H9 (cell line): ENCODE measurements at regions not wholly inside any gene's neighbourhood (a gene's known extent, or its start where the extent isn't known, plus 50 kb on each side); places are given as distances from the start of the nearest gene placed in this dataset.

Source experiments
- DNase-seq: peaks from one replicate; pipeline ENCODE4 v3.0.0-alpha.2; 2017
- H2AFZ ChIP-seq: one replicate; pipeline ENCODE4 v1.6.1; 2013; ENCODE audit warnings: mild to moderate bottlenecking, low read length, control low read depth, moderate library complexity
- H2AK5ac ChIP-seq: 2 replicates; pipeline ENCODE4 v1.6.1; 2013; ENCODE audit warnings: low read length, control low read depth, mixed read lengths; ENCODE audit not compliant: insufficient read length
- H2BK120ac ChIP-seq: one replicate; pipeline ENCODE4 v1.6.1; 2013; ENCODE audit warnings: low read depth, mild to moderate bottlenecking, low read length, control low read depth, inconsistent platforms; ENCODE audit not compliant: poor library complexity, severe bottlenecking
- H2BK12ac ChIP-seq: 2 replicates; pipeline ENCODE4 v1.6.1; 2013; ENCODE audit warnings: low read length, control low read depth, mixed read lengths, low read depth; ENCODE audit not compliant: insufficient read length
- H2BK15ac ChIP-seq: 2 replicates; pipeline ENCODE4 v1.6.1; 2013; ENCODE audit warnings: low read depth, low read length, control low read depth
- H2BK20ac ChIP-seq: one replicate; pipeline ENCODE4 v1.6.1; 2013; ENCODE audit warnings: low read depth, mild to moderate bottlenecking, low read length, control low read depth, inconsistent platforms; ENCODE audit not compliant: poor library complexity, severe bottlenecking
- H2BK5ac ChIP-seq: 2 replicates; pipeline ENCODE4 v1.6.1; 2013; ENCODE audit warnings: low read length, control low read depth, mixed read lengths; ENCODE audit not compliant: insufficient read length
- H3K14ac ChIP-seq: 2 replicates; pipeline ENCODE4 v1.6.1; 2013; ENCODE audit warnings: low read length, control low read depth; ENCODE audit not compliant: insufficient read depth
- H3K18ac ChIP-seq: 2 replicates; pipeline ENCODE4 v1.6.1; 2013; ENCODE audit warnings: low read depth, mild to moderate bottlenecking, mixed read lengths, low read length, control low read depth; ENCODE audit not compliant: insufficient read length
- H3K23ac ChIP-seq: 2 replicates; pipeline ENCODE4 v1.6.1; 2013; ENCODE audit warnings: low read length, control low read depth, mixed read lengths, low read depth; ENCODE audit not compliant: insufficient read length
- H3K23me2 ChIP-seq: 2 replicates; pipeline ENCODE4 v1.6.1; 2013; ENCODE audit warnings: low read depth, mild to moderate bottlenecking, mixed read lengths, low read length, control low read depth; ENCODE audit not compliant: insufficient read length, poor library complexity, severe bottlenecking
- H3K27ac ChIP-seq: 2 replicates; pipeline ENCODE4 v1.5.1; 2013; ENCODE audit warnings: low read length, control low read depth, mixed read lengths, low read depth; ENCODE audit not compliant: insufficient read length
- H3K27me3 ChIP-seq: 2 replicates; pipeline ENCODE4 v1.6.1; 2013; ENCODE audit warnings: low read length, control low read depth, inconsistent platforms; ENCODE audit not compliant: insufficient read depth
- H3K4ac ChIP-seq: 2 replicates; pipeline ENCODE4 v1.6.1; 2013; ENCODE audit warnings: low read depth, mild to moderate bottlenecking, control low read depth, inconsistent platforms, low read length, moderate library complexity
- H3K4me1 ChIP-seq: 2 replicates; pipeline ENCODE4 v1.6.1; 2013; ENCODE audit warnings: low read length, control low read depth, inconsistent platforms; ENCODE audit not compliant: insufficient read depth
- H3K4me2 ChIP-seq: 2 replicates; pipeline ENCODE4 v1.6.1; 2013; ENCODE audit warnings: low read length, control low read depth, mixed read lengths; ENCODE audit not compliant: insufficient read length, insufficient read depth
- H3K56ac ChIP-seq: 2 replicates; pipeline ENCODE4 v1.6.1; 2013; ENCODE audit warnings: low read depth, mild to moderate bottlenecking, mixed read lengths, low read length, control low read depth; ENCODE audit not compliant: insufficient read length
- H3K79me1 ChIP-seq: 2 replicates; pipeline ENCODE4 v1.6.1; 2013; ENCODE audit warnings: low read depth, mild to moderate bottlenecking, moderate library complexity, low read length, control low read depth, inconsistent platforms; ENCODE audit not compliant: insufficient read depth, poor library complexity, severe bottlenecking
- H3K79me2 ChIP-seq: 2 replicates; pipeline ENCODE4 v1.6.1; 2013; ENCODE audit warnings: low read length, control low read depth, inconsistent platforms; ENCODE audit not compliant: insufficient read depth
- H3K9ac ChIP-seq: 2 replicates; pipeline ENCODE4 v1.6.1; 2013; ENCODE audit warnings: low read length, control low read depth, mixed read lengths; ENCODE audit not compliant: insufficient read length; ENCODE audit errors: extremely low read depth
- H3K9me3 ChIP-seq: one replicate; pipeline ENCODE4 v1.6.1; 2013; ENCODE audit warnings: low read depth, low read length, inconsistent platforms; ENCODE audit not compliant: control insufficient read depth
- H3T11ph ChIP-seq: one replicate; pipeline ENCODE4 v1.6.1; 2013; ENCODE audit warnings: mild to moderate bottlenecking, low read length, control low read depth, inconsistent platforms
- H4K20me1 ChIP-seq: one replicate; pipeline ENCODE4 v1.6.1; 2013; ENCODE audit not compliant: control insufficient read depth, insufficient read length, insufficient read depth
- H4K5ac ChIP-seq: 2 replicates; pipeline ENCODE4 v1.6.1; 2013; ENCODE audit warnings: low read depth, mild to moderate bottlenecking, mixed read lengths, low read length, control low read depth; ENCODE audit not compliant: insufficient read length
- H4K8ac ChIP-seq: replicated peaks from 2 replicates; pipeline ENCODE4 v1.6.1; 2013; ENCODE audit warnings: low read length, control low read depth, mixed read lengths, low read depth; ENCODE audit not compliant: insufficient read length
- H4K91ac ChIP-seq: 2 replicates; pipeline ENCODE4 v1.6.1; 2013; ENCODE audit warnings: low read depth, mild to moderate bottlenecking, moderate library complexity, mixed read lengths, low read length, control low read depth; ENCODE audit not compliant: insufficient read length
- H3K27ac Mint-ChIP-seq, 3 experiments: 2 replicates in 2 of 3; 3 replicates in 1 of 3; pipeline ENCODE4 v1.8.0; 2020 to 2021; ENCODE audit warnings: mixed read lengths in 3 of 3, mild to moderate bottlenecking in 1 of 3, moderate library complexity in 1 of 3
- H3K27me3 Mint-ChIP-seq: 2 replicates; pipeline ENCODE4 v1.8.0; 2021; ENCODE audit warnings: low read depth, mild to moderate bottlenecking, moderate library complexity, mixed read lengths
- H3K36me3 Mint-ChIP-seq, 3 experiments: 2 replicates in 2 of 3; 3 replicates in 1 of 3; pipeline ENCODE4 v1.8.0; 2020 to 2021; ENCODE audit warnings: low read depth in 3 of 3, mixed read lengths in 3 of 3; ENCODE audit not compliant: insufficient read depth in 1 of 3
- H3K4me1 Mint-ChIP-seq, 2 experiments: 2 replicates each; pipeline ENCODE4 v1.8.0; 2020; ENCODE audit warnings: mixed read lengths in 2 of 2
- H3K4me3 Mint-ChIP-seq, 2 experiments: 2 replicates in 1 of 2; 3 replicates in 1 of 2; pipeline ENCODE4 v1.8.0; 2020 to 2021; ENCODE audit warnings: mild to moderate bottlenecking in 2 of 2, mixed read lengths in 2 of 2, moderate library complexity in 1 of 2
- H3K9me3 Mint-ChIP-seq, 2 experiments: 2 replicates in 1 of 2; 3 replicates in 1 of 2; pipeline ENCODE4 v1.8.0; 2020; ENCODE audit warnings: mild to moderate bottlenecking in 2 of 2, mixed read lengths in 2 of 2, moderate library complexity in 1 of 2
- CTCF ChIP-seq: fragments of 200-600 bp; sonication (generic); conservative IDR thresholded peaks from 3 replicates; pipeline ENCODE4 v1.8.0; 2021; ENCODE audit warnings: antibody characterized with exemption, mild to moderate bottlenecking
- WGBS: extraction: QIAGEN DNeasy Blood & Tissue Kit; methylation state at CpG from one replicate; pipeline ENCODE4 v1.1.7; 2013; ENCODE audit warnings: missing lambda C conversion rate, low lambda C conversion rate, mixed read lengths; ENCODE audit not compliant: insufficient read length; ENCODE audit errors: extremely low coverage; 5-methylcytosine and 5-hydroxymethylcytosine counted together

- H3K23ac ChIP-seq = no peak overlapping the region
- no peaks in the 10 kb centered on the region for H3K79me1 ChIP-seq
- H2BK5ac ChIP-seq = no peak overlapping the region
- H3K9ac ChIP-seq = no peak overlapping the region
- no peak overlapping the region for H3K18ac ChIP-seq
- H3K27me3 ChIP-seq = no peaks in the 10 kb centered on the region
- peaks cover 24% of the 10 kb centered on the region in 2 experiments for H3K4me1 Mint-ChIP-seq
- H3K27ac Mint-ChIP-seq = 0 out of 7 replicates have a peak overlapping the region, but pooled peaks of 1 of the 3 experiments have one; percentile 21
- H2AFZ ChIP-seq = no peak overlapping the region
- no peak overlapping the region for H4K91ac ChIP-seq
- no peak overlapping the region for H4K8ac ChIP-seq
- H3K4ac ChIP-seq = no peak overlapping the region
- H3T11ph ChIP-seq = no peak overlapping the region
- TF ChIP-seq CTCF = no peak
- H3K27me3 Mint-ChIP-seq = no peaks in the 10 kb centered on the region; the same call in 1 of the 2 replicates
- no peak overlapping the region for H2AK5ac ChIP-seq
- H3K9me3 Mint-ChIP-seq = peaks cover 2 to 10% of the 10 kb centered on the region in 2 experiments
- no peaks in the 10 kb centered on the region for H3K9me3 ChIP-seq
- no peak overlapping the region for H3K27ac ChIP-seq
- no peaks in the 10 kb centered on the region for H3K23me2 ChIP-seq
- H2BK20ac ChIP-seq = no peak overlapping the region
- no peak overlapping the region for H4K5ac ChIP-seq
- no peak overlapping the region for H2BK120ac ChIP-seq
- H4K20me1 ChIP-seq = no peaks in the 10 kb centered on the region
- no peak overlapping the region for H2BK12ac ChIP-seq
- H3K4me1 ChIP-seq = no peaks in the 10 kb centered on the region
- no peak overlapping the region for H3K14ac ChIP-seq
- H3K79me2 ChIP-seq = no peaks in the 10 kb centered on the region
- no CpG with 5 or more reads among the region's 8 CpGs for WGBS
- H3K56ac ChIP-seq = no peak overlapping the region
- H3K4me3 Mint-ChIP-seq = no peak overlapping the region
- no peak overlapping the region for H2BK15ac ChIP-seq
- no peak overlapping the region for H3K4me2 ChIP-seq
- H3K36me3 Mint-ChIP-seq = peaks cover 0 to 9% (median 2%) of the 10 kb centered on the region in 3 experiments; a peak in 3 of 7 replicates
- DNase-seq = no peak
These were observed 319.2 kb downstream of the PHKB start for GRCh38 chr16:47780213-47780875.
